Activated CD4-positive, alpha-beta T cell treated with anti-CD3 and anti-CD28 coated beads, Interleukin-2, Interleukin-6, amounts not matched to agents 100 ng/mL and 50 ng/mL, durations not matched to agents 16 hours and 8 hours (primary cell): ENCODE measurements at regions not wholly inside any gene's neighbourhood (a gene's known extent, or its start where the extent isn't known, plus 50 kb on each side); places are given as distances from the start of the nearest gene placed in this dataset.
"Not testable (repeated sequence)": the region's sequence is repeated elsewhere in the genome, so short reads cannot be mapped to it uniquely, and the experiment has no call there.

Source experiments
- DNase-seq: peaks from one replicate; pipeline ENCODE4 v3.0.0-alpha.2; 2020

DNA sequence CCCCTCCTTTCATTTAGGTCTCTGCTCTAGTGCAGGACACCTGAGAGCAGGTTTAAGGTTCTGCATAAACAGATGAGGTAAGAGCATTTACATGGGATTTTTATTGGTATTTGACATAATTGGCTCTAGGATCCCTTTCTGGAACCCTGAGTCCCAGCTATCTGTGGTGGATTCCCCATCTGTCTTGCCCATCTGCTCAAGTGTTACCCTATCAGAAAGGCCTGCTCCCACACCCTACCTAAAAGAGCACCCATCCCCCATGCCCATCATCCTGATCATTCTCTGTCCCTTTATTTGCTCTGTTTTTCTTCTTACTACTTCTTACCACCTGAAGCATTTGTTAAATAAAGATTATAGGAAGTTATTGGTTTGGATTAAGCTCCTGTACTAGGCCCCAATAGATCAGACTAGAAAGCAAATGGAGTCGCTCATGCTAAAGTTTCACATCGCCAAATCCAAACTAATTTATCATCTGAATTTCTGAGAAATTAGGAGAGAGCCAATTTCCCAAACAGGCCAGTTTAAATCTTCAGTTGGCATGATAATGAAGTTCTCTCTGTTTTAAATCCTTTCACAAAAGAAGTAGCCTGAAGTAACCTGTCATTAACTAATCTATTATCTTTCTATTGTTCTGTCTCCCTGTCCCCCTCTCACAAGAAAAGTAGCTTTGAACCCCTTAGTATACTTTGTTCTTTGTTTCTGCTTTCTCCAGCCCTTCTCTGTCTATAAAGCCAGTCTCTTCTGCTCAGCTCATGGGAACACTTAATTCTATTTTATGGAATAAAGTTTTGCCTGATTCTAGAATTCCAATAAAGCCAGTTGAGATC is 178.6 kb downstream of the ZNF674 start:
- no peak for DNase-seq

DNA sequence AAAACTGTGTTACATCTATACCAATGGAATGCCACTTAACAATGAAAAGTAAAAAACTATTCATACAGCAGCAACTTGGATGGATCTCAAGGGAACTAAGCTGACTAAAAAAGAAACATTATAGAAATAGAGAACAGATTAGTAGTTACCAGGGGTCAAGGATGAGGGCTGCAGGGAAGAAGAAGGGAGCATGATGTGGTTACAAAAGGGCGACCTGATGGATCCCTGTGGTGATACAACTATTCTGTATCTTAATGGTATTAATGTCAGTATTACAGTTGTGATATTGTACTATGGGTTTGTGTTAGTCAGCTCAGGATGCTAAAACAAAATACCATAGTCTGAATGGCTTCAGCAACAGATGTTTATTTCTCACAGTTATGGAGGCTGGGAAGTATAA is 190.7 kb downstream of the ZNF674 start:
- DNase-seq = no peak

DNA sequence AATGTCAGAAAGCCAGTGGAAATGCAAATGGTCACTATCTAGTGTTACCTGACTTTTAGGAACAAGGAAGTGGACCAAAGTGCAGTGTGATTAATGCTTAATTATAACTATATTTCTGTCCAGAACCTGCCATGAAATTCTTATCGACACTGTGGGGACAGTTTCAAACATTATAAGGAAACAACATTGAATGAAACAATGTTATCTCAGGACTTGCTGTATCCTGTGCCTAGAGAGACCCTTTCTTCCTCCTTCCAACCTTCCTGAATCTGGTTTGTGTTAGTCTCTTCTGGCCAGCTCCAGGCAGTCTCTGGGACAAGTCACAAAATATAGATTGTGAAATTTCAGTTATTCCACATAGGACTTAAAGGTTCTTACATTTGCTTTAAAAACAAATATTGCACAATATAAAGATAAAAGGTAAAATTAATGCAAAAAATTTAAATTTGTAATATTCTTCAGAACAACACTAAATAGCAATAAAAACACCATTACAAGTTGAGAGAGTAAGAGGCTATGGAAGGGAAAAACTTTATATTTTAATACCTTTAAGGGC is 203.4 kb downstream of the ZNF674 start:
- no peak for DNase-seq

DNA sequence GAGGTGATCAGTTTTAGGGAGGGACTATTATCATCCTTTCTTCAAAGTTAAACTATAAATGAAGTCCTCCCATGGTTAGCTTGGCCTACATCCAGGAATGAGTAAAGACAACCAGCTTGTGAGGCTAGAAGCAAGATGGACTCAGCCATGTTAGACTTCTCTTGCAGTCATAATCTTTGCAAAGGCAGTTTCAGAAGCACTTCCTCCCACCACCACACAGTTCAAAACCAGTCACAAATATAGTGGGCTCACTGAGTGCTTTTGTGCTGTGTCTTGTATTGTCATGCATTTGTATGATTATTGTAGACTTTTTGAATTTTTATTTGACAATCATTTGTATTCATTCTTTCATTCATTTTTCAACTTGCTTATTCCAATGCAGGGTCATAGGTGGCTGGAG is 204.5 kb downstream of the ZNF674 start:
- no peak for DNase-seq

DNA sequence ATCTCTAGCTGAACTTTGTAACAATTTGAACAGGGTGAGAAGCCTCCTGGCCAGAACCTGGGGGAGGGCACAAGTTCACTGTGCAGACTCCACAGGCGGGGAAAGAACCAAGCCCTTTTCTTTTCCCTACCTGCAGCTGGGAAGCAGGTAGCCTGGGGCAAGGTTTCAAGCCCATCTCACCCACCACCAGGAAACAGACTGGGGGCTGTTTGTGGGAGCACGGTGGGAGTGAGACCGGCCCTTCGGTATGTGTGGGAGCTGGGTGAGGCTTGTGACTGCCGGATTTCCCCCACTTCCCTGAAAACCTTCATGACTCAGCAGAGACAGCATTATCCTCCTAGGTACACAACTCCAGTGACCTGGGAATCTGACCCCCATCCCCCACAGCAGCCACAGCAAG is 211.7 kb downstream of the ZNF674 start:
- no peak for DNase-seq

DNA sequence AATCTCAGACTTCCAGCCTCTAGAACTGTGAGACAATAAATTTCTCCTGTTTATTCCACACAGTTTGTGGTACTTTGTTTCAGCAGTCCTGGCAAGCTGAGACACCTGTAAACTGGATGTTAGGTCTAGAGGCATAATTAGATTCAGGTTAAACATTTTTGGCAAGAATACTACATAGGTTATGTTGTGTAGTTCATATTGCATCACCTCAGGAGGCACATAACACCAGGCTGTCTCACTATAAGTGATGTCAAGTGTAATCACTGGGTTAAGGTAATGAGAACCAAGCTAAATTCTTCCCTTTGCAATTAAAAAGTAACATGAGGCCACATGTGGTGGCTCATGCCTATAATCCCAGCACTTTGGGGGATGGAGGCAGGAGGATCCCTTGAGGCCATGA is 214.2 kb downstream of the ZNF674 start:
- DNase-seq = no peak

DNA sequence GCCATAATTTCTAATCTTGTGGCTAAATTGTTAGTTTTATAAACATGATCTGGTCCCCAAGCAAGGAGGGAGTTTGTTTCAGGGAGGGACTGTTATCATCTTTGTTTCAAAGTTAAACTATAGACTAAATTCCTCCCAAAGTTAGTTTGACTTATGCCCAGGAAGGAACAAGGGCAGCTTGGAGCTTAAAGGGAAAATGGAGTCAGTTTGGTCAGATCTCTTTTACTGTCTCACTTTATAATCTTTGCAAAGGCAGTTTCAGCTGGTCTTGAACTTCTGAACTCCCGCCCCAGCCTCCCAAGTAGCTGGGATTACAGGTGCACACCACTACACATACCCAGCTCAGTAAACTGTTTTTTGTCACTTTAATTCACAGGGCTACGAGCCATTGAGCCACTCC is 214.7 kb downstream of the ZNF674 start:
- no peak for DNase-seq

DNA sequence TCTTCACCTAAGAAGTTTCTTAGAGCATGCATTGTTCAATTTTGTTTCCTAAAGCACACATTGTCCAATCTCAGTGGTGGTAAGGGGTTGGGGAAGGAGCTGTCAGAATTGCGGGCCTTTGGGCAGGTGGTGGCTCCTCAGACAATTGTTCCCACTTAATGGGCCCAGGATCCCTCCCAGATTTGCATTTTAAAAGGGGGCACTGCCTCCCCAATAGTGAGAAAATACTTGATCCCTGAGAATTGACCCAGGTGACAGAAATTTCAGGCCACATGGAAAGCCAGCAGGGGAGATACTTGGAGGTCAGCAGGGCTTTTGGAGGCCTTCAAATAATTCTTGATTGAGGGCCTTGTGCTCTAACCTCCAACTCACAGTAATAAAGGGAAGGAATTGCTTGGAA is 217.1 kb downstream of the ZNF674 start:
- DNase-seq = no peak

DNA sequence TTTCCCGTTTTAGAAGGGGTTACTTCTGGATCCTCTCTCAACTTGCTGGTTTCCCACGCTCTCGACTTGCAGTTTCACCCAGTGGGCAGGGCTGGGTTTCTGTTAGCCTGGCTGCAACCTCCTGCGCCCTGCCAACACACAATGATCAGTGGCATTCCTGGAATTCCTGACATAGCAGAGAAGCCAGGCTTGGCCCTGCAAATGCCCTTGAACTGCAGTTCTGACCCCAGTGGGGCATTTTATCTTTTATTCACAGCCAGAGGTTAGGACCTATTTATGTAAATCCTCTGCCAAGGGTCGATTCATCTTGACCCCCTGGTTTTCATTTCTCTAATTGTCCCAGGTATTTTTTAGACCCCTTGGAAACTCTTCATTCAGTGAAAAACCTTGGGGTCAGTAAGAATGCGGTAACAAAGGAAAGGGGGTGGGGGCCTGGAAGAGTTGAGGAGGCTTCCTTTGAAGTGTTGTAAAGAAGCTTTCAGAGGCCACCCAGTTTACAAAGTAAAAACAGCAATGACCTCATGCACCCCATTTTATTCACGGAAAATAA is 217.6 kb downstream of the ZNF674 start:
- no peak for DNase-seq

DNA sequence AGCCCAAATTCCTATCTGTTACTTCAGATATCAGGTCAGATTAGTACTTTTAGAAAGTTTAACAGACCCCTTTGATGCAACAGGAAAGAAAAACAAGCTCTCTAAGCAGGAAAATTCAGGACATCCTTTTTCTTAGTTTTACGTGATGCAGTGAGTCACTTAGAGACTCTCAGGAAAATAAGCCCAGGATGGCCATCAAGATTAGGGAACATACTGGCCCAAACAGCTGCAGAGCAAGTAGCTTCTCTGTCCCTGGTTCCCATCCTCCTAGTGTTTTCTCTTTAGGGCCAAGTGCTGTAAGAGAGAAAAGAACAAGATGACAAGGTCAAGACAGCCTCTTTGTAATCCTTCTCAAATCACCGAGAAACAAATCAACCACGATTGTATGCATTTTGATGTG is 219.1 kb downstream of the ZNF674 start:
- no peak for DNase-seq

DNA sequence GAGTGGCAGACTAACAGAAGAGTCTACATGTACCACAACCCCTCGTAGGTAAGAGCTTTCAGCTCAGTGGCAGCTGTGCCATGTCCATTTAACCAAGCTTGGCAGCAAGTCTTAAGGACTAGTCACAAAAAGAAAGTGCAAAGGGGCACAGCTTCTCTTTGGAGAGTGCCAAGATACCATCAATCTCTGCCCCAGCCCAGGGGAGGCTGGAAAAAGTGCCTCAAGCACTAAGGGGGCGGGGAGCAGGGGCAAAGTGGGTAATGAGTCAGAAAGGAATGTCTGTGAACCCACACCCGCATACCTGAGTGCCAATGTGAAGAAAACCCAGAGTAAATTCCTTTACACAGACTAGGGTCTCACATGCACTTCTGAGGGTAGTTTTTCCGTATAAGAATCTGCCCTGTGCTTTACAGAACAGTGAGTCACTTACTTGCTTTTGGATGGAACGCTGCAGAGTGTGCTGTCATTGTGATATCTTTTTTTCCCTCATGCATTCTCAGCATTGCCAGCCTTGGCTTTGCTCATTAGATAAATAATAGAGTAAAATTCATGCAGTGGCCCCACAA is 219.8 kb downstream of the ZNF674 start:
- peak; percentile 56 for DNase-seq

DNA sequence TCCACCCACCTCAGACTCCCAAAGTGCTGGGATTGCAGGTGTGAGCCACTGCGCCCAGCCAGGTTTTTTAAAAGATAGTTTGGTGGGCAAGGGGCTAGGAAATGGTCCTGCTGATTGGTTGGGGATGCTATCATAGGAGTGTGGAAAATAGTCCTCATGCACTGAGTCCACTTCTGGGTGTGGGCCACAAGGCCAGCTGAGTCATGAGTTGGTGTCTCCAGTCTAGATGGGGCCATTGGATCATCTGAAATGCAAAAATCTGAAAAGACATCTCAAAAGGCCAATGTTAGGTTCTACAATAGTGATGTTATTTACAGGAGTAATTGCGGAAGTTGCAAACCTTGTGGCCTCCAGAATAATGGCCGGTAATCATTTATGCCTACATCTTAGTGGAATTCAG is 221.1 kb downstream of the ZNF674 start:
- DNase-seq = no peak

DNA sequence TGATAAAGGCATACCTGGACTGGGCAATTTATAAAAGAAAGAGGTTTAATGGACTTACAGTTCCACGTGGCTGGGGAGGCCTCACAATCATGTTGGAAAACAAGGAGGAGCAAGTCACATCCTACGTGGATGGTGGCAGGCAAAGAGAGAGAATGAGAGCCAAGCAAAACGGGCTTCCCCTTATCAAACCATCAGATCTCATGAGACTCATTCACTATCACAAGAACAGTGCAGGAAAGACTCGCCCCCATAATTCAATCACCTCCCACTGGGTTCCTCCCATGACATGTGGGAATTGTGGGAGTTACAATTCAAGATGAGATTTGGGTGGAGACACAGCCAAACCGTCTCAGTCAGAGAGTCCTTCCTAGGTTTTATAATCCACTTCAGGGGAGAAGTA is 222.3 kb downstream of the ZNF674 start:
- not testable (repeated sequence) for DNase-seq

DNA sequence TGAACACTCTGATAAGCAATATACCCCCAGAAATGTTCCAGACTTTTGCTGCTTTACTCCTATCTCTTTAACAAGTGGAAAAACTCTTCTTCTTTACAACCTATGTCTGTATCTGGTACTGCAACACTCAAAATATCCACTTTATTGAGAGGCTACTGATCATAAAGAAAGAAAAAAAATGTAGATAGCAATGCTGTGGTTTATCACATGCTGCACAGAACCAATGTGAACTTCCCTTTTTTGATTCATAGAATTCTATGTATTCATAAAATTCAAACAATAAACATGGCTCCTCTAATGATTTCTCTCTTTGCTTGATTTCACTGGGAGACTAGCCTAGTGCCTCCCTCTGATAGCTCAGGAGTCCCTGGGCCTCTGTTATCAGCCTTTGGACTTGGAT is 223.5 kb downstream of the ZNF674 start:
- DNase-seq = no peak

DNA sequence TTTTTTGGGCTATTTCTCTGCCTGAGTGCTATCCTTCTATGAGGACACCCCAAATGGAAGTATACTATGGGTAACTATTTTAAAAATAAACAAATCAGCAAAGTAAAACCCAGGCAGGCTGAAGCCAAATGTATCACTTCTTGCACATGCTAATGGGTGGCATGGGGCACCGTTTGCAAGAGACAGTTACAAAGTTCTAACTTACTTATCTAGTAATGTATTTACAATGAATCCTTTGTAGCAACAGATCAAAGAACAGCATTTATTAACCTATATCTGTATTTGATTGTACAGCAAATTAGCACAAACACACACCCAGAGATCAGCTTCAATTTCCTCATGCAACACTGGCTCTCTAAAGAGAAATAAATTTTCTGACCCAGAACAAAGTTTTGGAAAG is 225.5 kb downstream of the ZNF674 start:
- DNase-seq = no peak

DNA sequence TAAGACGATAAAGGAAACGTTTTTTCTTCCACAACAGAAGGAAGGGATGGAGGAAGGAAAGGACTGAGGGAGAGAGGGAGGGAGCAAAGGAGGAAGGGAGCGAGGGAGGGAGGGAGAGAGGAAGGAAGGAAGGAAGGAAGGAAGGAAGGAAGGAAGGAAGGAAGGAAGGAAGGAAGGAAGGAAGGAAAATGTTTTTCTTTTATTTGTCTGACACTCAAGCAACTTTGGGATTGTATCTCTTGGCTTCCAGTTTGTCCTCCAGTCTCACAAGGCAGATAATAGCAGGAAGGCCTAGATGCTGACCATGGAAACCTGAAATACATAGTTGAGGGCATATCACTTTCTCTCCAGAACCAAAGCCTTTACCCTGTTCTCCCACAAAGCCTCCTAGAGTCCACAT is 226.7 kb downstream of the ZNF674 start:
- no peak for DNase-seq

DNA sequence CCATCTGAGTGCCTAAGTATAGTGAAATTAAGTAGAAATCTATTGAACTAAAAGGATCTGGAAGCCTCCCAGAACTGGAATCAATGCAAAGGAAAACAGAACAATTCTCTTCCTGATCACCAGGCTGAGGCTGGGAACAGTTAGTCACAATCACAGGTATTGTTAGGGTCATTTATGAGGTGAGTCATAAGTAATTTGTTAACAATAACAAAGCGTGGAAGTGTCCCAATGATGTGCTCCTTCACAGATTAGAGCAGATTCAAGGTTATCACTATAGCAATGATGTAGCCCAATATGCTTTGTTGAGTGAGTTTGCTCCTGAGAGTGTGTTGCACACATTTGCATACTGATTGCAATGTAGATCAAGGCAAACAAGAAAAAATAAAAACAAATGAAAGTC is 228.1 kb downstream of the ZNF674 start:
- no peak for DNase-seq

DNA sequence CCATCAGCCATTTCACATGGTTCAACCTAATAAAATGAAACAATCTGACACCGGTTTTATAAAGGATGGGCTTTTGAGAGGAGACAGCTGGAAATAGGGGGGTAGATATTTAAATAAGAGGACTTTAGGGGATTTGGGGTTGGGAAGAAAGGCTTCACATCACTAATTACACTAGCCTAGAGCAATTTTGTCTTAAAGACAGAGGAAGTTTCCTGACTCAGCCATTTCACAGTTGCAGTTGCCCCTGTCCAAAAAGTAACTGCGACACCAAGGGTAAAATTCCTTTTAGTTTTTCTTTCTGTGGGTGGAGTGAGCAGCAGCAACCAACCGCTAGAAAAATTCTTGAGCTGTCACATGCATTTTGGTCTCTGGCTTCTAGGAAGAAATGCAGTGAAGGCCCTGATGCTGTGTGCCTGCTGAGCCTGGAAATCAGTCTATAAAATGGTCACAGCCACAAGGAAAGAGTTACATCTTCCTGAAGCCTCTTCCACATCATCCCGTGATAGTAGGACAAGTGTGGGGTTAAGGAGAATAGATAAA is 233.6 kb downstream of the ZNF674 start:
- no peak for DNase-seq

DNA sequence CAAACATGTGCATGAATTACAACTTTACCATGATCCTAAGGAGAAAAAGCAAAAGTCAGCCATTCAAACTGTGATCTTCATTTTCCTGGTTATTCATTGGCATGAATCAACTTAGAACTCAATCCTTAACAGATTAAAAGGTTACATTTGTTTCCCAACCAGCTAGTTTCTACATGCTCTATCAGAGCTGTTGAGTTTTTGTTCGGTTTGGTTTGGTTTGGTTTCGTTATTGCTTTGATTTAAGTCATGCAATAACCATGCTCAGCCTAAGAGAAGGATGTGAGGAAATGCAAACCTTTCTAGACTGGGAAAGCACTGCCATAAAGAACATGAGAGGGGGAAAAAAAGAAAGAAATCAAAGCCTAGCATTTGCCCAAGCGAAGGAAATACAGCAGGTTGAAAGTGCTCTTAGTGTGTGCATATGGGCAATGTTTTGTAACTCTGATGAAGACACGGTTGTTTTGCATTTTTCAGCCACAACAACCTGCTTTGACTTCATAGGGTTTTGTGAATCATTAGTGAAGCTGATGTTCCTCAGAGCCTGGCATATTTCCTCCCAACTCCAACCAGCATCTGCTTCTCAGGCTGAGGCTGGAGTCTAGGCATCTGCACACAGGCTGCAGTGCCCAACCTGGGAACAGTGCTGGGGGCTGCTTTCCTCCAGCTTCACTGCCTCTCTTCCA is 234.3 kb downstream of the ZNF674 start:
- DNase-seq = peak; percentile 41

DNA sequence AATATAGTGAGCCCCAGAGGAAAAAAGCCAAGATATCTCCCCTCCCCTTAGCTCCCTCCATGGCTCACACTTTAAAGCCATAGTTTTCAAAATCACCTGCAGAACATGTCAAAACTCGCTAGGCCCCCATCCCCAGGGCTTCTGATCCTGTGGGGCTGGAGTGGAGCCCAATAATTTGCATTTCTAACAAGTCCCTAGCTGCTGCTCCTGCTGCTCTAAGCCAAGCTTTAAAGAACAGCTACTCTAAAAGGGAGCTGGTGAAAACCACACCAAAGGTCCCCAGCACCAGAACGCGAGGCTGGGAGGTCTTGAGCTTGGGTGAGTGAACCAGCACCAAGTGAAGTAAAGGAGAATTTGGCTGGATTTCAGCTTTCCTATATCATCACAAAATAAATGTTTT is 237.1 kb downstream of the ZNF674 start:
- no peak for DNase-seq

DNA sequence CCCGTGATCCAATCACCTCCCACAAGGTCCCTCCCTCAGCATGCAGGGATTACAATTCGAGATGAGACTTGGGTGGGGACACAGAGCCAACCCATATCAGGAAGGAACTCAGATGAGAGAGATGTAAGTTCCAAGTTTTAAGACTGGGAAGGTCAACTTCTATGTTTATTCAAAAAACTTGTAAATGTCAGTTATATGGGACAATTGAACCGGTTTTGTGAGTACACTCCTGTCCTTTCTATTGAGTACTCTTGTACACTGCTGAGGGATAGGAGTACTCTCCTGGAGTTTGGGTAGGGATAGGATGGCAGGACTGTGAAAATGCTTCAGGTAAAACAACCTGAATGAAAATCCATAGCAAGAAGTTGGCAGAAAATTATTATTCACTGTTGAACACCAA is 239.1 kb downstream of the ZNF674 start:
- DNase-seq = no peak

DNA sequence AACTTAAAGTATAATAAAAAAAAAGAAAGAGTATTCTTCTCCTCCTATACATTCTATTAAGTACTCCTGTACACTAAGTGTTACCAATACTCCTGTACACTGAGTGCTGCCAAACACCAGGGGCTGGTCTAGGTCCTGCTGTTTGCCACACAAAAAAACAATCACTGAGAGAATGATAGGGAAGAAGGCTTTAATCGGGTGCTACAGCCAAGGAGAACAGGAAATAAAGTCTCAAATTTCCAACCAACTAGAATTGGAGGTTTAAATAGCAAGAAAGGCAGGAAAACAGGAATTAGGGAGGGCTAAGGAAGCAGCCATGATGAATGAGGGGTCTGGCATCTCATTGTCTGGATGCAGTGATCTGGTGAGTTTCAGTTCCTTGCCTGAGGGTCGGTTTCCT is 239.8 kb downstream of the ZNF674 start:
- DNase-seq = no peak

DNA sequence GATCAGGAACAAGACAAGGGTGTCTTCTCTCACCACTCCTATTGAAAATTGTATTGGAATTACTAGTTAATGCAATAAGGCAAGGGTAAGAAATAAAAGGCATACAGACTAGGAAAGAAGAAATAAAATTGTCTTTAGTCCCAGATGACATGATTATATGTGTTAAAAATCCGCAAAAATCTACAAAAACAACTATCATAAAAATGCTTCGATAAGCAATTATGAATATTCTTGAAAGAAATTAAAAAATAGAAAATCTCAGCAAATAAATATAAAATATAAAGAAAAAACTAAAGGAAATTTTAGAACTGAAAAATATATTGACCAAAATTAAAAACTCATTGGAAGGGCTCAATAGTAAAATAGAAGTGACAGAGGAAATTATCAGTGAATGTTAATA is 243.3 kb downstream of the ZNF674 start:
- DNase-seq = no peak

DNA sequence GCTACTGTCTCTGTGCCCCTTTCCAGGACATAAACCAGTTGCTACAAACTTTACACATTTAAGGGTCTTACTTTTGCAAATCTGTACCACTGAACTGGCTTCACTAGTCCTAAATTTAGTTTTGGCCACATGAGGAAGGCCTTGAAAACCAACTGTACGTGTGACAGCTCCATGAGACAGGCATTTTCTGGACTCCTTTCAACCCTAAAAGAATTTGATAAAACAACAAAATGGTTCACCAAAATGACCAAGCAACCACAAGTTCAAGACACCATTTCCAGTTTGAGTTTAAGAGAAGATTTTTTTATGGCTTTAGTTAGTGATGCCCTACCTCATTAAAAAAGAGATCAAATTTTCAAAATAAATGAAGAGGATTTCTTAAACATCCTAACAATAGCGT is 246.4 kb downstream of the ZNF674 start:
- DNase-seq = no peak
